NCI-H2107 treated with DMSO at 0.1 percent for 48 hours (cell line): ENCODE measurements at regions not wholly inside any gene's neighbourhood (a gene's known extent, or its start where the extent isn't known, plus 50 kb on each side); places are given as distances from the start of the nearest gene placed in this dataset.

Experiments used
- DNase-seq: peaks from one replicate; lab custom pipeline; 2025; ENCODE audit not compliant: unreplicated experiment; lab: John Stamatoyannopoulos, UW

DNA sequence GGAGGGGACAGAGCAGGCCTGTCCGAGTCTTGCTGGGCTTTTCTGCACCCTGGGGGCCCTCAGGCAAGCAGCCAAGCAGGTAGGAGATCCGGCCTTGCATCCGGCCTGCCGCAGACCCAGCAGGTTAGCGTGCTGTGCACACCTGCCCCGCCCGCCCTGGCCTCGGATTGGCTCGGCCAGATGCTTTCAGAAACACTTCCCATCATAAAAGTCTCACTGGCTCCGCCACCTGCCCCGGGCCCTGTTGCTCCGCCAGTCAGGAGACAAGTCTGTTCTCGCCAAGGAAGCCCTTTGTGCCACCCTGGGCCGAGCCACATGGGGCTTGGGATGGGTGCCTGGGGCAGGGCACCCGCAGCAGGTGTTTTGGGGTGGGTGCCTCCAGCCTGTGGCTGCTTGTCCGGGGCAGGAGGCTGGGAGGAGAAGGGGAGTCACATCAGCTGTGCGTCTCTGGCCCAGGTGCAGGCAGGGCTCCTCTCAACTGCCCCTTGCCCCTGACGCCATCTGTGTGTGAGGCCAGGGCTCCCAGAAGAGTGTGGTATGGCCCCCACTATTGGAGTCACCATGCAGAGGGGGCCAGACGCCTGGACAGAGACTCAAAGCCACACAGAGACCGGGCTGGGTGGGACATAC, 228.2 kb upstream of the GSE1 start:
- DNase-seq, result peak; percentile 94

DNA sequence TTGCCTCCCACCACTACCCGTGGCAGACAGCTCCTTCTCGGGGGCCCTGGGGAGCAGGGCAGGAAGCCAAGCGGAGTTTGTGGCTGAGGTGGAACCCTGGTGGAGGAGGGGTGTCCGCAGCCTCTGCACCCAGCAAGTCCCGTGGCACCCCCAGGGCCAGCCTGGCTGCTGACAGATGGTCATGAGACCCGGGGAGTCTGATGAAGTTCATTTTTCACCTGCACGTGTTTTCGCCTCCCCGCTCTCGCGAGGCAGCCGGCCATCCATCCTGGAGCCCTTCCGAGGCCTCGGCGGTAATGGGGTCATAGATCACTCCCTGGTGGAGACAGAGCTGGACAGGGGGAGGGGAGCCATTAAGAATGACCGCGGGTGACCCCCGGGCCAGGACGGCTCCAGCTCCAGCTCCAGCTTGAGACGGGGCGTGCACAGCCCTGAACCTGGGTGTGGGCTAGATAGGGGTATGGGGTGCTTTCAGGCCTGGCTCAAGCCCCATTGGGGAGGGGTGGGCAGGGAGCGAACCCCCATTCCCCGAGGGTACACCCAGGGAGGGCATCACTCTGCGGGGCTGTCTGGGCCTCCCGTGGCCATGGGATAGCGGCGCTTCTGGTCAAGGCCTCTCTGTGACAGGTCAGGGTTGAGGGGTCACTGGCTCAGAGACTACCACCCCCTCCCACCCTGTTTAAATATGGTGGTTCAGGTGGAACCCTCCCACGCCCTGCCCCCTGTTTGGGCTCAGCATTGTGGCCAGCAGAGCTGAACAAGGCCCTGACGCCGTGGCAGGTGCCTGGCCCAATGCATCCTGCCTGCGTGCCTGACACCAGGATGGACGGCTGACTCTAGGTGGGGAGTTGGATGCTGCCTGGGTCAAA, 227.4 kb upstream of the GSE1 start:
- no peak for DNase-seq

DNA sequence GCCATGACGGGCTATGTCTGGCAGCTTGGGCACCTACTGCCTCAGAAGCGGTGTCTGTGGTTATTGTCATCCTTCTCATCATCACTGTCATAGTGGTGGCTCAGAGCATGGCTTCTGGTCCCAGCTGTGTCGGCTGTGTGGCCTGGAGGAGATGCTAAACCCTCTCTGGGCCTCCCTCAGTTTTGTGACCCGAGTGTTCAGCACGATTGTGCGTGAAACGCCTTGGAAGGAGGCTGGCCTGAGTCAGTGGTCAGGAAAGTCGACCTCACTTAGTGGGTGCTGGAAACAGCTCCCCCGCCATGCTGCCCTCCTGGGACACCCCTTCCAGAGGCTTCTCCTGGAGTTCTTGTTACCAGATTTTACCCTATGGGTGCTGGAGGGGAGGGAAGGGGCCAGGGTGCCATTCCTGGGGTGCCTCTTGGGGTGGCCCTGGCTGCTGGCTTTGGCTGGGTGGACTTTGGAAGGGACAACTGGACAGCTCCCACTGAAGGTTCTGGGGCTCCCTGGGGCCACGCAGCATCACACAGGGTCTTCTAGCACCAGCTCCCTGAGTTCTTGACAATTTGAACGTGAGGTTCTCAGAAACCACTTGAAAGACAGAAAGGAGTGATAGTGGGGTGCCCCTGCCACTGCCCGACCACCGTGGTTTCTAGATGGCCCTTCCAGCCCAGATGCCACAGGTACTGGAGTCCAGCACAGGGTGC, 226.5 kb upstream of the GSE1 start:
- no peak for DNase-seq

DNA sequence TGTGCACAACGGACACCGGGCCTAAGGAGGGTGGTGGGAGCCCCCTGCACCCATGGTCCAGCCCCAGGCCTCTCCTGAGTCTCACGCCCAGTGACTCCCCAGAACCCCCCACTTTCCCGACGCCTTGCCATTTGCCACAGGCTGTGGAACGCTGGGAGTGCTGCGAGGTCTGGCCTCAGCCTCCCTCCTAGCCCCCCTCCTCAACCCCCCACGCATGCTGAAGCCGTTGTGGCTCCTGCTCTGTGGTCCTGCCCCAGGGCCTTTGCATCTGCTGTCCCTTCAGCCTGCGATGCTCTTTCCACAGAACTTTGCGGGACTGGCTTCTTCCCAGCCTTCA, 226.0 kb upstream of the GSE1 start:
- DNase-seq, result no peak

DNA sequence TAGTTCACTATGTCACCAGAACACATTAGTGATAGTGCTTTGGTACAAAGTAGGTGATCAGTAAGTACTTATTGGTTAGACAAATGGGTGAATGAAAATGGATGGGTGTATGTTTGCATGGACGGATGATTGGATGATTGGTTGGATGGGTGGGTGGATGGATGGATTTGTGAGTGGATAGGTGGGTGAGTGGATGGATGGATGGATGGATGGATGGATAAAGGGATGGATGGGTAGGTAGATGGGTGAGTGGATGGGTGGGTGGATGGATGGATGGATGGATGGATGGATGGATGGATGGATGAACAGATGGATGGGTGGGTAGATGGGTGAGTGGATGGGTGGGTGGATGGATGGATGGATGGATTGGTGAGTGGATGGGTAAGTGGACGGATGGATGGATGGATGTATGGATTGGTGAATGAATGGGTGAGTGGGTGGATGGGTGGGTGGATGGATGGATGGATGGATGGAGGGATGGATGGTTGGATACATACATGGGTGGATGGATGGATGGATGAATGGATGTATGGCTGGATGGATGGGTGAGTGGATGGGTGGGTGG, 225.3 kb upstream of the GSE1 start:
- DNase-seq, result no peak

DNA sequence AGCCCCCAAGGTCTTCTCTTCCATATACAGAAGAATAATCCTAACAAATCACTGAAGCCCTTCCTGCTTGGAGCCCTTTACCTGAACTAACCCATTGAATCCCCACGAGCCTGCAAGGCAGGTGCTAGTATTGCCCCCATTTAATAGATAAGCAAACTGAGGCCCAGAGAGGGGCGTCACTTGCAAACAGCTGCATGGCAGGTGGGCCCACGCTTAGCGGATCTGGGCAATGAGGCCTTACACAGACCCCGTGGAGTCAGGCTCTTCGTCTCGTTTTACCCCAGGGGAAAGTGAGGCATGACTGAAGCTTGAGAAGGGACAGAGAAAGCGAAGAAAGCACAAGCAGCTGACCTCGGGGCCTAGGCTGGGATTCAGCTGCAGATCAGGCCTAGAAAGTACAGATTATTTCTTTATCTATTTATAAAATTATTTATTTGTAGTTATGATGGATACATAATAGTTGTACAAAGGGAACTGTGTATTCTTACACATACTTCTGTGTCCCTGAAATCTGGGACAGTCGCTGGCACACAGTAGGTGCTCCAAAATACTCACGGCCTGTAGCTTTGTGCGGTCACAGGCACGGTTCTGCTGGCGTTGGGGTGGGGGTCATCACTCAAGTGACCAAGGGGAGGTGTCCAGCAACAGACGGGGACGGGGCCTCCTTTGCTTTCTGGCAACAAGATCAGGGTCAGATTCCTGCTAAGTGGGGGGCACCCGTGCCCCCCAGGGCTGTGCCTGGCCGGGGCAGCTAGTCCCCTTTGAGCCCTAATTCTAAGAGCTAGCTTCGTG, 223.2 kb upstream of the GSE1 start:
- DNase-seq, result no peak

DNA sequence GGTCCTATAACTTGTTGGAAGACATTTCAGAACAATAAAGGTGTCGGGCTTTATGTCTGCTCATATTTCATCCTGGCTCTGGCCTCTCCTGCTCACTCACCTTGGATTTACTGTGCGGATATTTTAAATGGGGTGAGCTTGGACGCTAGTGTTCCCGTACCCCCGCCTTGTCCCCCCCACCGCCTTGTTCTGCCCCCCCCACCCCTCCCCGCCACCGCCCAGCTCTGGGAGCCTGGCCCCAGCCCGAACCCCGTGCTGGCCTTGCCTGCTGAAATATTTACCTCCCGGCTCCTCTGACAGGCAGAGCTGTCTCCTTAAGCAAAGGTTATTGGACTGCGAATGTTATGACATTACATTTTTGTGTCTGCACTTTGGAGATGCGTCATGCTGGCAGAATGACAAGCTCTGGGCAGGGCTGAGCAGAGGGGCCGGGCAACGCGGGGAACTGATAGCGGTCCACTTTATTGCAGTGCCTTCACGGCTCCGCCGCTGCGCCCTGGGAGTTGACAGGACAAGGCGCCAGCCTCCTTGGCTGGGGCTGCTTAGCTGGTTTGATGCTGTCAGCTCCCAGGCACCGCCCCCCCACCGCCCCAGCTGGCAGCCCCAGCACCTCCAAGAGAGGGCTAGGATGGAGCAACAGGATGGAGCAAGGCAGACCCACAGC, 222.5 kb upstream of the GSE1 start:
- DNase-seq, result no peak

DNA sequence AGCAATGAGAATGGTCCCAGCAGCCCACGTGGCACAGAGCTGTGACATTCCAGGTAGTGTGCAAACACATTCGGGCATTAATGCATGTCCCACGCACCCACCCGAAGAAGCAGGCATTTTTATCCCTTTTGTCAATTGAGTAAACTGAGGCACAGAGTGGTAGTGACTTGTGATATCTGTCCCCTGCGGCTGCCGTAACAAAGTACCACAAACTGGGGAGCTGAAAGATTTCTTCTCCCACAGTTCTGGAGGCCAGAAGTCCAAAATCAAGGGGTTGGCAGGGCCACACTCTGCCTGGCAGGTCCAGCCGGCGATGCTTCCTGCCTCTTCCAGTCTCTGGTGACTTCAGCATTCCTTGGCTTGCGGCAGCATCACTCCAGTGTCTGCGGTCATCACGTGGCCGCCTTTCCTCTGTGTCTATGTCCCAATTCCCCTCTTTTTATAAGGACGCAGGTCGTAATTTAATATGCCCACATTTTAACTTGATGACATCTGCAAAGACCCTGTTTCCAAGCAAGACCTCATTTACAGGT, 221.9 kb upstream of the GSE1 start:
- no peak for DNase-seq

DNA sequence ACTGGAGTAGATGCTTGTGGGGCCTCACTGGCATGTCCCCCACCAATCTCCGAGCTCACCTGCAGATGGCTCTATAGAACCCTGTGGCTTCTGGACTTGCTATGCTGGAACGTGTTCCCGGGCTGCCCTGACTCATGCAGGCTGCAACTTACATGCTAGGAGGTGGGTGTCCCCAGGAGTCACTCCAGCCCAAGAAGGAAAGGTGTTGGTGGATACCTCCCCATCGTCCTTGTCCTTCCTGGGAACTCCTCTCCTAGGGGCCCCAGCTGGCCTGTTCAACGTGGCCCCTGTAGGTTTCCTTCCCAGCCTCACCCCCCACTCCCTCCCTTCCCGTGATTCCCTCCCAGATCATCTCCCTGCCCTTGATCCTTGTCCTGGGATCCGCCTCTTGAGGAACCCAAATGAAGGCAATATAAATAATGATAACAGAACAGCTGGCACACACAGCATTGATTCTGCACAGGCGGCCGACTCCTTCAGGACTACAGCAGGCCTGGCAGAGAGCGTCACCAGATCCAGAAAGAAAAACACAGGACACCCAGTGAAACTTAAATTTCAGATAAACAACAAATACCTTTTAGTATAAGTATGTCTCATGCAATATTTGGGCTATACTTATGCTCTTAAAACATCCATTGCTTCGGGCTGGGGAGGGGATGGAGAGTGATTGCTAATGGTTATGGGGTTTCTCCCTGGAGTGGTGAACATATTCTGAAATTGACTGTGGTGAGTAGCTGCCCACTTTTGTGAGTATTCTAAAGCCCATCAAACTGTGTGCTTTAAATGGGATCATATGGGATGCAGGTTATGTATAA, 221.1 kb upstream of the GSE1 start:
- no peak for DNase-seq

DNA sequence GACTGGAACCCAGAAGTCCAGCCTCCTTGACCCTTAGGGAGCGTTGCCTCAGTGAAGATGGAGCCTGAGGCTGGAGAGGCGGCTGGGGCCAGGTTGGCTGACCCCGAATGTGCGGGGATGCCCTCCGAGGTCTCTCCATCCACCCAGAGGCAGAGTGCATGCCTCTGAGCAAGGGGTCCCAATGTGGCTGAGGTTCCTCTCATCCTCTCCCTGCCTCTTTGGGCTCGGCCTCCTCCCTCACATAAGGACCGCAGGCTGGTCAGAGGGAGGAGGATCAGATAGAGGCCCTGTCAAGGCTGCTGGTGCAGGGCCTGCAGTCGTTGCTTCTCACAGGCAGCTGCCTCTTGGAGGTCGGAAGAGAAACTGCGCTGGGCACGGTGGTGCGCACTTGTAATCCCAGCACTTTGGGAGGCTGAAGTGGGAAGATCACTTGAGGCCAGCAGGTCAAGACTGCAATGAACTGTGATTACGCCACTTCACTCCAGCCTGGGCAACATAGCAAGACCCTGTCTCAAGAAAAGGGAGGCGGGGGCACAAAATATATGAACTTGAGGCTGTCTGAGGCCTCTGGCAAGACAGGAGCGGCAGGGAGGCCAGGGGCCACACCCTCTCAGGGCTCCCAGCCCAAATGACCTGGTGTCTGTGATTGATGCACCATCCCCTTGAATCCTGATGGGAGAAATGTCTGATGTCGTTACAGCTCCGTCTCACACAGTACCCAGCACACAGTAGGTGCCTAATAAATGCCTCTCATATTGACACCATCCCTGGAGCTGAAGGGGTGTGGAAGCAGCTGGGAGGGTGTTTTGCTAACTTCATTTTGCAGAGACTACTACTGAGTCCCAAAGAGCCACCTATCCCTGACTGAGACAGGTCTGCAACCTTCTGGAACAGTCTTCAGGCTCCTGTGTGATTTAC, 220.1 kb upstream of the GSE1 start:
- DNase-seq, result no peak

DNA sequence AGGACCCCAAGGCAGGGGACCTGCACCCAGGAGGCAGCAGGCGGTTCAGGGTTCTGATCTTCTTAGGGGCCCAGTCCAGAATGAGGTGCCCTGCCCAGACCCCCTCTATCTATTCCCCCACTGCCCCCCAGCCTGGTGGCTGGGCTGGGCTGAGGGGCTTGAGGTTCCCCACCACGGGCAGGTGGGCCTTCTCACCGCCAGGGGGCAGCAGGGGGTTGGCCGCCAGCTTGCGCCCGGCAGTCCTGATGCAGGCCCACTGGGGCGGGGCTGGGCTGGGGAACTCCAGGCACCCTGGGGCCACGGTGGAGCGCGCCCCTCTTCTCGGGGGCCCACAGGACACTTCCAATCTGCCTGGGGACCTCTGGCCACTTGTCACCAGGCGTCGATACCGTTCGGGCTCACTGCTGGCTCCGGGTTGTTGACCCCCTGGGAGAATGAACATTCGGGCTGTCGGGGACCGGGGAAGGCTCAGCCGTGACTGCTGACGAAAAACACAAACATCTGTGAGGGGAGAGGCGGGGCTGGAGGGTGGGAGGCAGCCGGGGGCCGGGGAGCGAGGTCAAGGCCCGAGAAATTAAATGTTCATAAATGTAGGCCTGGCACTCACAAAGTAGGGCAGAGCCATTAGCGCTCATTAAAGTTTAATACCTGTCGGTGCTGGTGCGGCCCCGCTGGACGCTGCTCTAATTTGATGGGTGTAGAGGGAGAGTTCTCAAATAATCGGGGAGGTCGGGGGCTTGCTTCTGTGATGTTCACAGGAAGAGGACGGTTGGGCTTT, 219.3 kb upstream of the GSE1 start:
- no peak for DNase-seq

DNA sequence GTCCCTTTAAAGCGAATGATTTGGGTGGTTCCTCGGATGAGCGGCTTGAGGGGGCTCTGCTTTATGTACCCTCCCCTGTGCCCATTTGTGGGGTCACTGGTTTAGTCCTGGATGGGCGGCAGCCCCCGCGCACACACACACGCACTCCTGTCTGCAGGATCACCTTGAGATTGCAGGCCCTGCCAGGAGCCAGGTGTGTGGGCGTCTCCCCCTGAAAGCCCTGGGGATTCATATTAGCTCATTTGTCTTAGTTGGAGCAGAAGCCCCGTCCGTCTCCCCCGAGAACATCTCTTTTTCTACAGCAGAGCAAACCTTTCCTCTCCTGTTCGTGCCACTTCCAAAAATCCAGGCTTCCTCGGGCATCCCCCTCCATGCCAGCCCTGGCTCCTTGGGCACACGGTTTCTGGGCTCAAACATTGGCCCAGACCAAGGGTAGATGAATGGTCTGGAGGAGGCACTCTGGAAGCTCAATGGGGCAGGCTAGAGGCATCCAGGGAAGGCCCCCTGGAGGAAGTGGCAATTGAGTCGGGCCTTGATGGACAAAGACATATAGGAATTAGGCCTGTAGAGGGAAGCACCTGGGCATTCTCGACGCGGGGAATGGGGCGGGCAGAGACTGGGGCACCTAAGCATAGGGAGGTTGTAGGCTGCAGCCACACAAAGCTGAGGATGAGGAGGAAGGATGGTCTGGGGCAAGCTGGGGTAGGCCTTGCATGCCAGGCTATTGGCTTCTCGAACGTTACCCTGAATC, 218.5 kb upstream of the GSE1 start:
- DNase-seq, result peak; percentile 26

DNA sequence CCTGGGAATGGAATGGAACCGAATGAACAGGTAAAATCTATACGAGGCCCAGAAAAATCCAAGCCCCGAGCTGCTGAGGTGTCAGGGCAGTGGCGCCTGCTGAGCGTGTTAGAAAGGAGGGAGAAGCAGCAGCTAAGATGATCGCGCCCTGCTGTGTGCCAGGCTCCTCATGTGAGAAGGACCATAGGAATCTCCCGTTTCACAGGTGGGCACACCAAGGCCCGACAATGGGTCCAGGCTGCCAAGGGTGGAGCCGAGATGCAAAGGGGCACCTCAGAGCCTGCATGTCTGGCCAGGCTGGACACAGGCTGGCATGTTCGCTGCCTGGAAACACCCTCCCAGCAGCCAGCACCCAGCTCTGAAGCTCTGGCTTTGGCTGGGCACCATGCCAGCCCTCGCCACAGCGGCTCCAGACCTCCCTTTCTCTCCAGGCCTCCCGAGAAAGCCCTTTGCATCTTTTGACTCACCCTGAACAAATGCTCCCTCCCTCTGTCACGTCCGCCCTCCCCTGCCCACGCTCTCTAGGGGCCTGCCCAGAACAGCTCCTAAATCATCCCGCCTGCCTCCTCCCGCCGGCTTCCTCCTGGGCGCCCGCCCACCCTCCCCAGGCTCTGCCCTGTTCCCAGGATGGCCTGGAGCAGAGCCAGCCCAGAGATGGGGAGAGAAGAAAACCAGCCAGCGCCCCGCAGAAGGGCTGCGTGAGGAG, 217.8 kb upstream of the GSE1 start:
- DNase-seq, result peak; percentile 91

DNA sequence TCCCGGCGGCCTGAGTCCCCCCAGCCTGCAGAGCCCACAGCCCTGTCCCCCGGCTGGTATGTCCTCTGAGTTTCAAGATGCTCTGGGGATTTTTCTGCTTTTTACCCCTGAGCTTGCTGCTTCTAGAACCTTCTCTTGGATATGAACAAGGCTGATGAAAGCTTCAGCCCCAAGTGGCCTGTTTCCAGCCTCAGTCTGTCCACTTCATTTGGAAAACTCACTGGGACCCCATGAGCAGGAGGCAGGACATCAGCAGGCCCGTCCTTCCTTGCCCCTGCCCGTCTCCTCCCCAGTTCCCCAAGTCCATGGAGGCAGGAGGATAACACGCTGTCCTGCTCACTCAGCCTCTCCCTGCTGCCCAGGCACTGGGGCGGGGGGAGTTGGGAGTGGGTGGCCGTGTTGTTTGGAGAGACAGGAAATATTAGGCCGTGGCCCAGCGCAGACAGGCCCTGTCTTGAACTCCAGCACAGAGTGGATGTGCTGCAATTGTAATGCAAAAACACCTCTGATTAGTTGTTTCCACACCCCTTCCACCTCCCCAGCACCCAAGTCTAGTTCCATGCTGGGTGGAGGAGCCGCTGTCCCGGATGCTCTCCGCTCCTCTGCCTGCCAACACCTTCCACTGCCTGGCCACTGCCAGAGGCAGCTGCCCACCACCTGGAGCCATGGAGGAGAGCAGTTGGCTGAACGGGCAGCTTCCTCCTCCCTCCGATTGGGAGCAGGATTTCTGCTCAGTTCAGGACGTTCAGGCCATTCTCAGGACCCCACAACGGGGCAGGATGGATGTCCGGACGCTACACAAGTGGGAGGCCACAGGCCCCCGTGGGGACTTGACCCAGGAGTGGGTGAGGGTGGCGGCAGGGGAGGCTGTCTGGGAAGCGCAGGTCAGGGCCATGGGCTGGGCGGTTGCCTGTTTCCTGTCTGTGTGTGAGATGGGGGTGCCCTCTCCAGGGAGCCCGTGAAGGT, 216.9 kb upstream of the GSE1 start:
- DNase-seq, result peak; percentile 23
